Fibroblast of lung (primary cell): ENCODE measurements at regions not wholly inside any gene's neighbourhood (a gene's known extent, or its start where the extent isn't known, plus 50 kb on each side); places are given as distances from the start of the nearest gene placed in this dataset.

Experiments
- DNase-seq, 2 donors: peaks; one replicate each; pipeline versions ENCODE4 v3.0.0 to v3.0.0-alpha.2; 2010; ENCODE audit warnings: low read depth in 2 of 2
- H2AFZ ChIP-seq: 2 replicates; pipeline ENCODE4 v1.5.1; 2012; ENCODE audit warnings: low read length, control low read depth, inconsistent platforms
- H3K27ac ChIP-seq: 2 replicates; pipeline ENCODE4 v1.5.1; 2011; ENCODE audit warnings: low read length, control low read depth; ENCODE audit not compliant: insufficient read depth
- H3K27me3 ChIP-seq: 2 replicates; pipeline ENCODE4 v1.5.1; 2011; ENCODE audit warnings: mild to moderate bottlenecking, low read length; ENCODE audit not compliant: control insufficient read depth, insufficient read depth
- H3K36me3 ChIP-seq: 2 replicates; pipeline ENCODE4 v1.5.1; 2011; ENCODE audit warnings: low read length; ENCODE audit not compliant: control insufficient read depth, insufficient read depth
- H3K4me1 ChIP-seq: 2 replicates; pipeline ENCODE4 v1.5.1; 2011; ENCODE audit warnings: low read length; ENCODE audit not compliant: control insufficient read depth, insufficient read depth; ENCODE audit errors: extremely low read depth
- H3K4me2 ChIP-seq: 2 replicates; pipeline ENCODE4 v1.5.1; 2011; ENCODE audit warnings: low read length, control low read depth; ENCODE audit not compliant: insufficient read depth; ENCODE audit errors: extremely low read depth
- H3K4me3 ChIP-seq, 4 experiments: fragments of 200-600 bp in 1 of 4; sonication (generic) in 1 of 4; replicated peaks in 1 of 4; 2 replicates each; pipeline ENCODE4 v1.5.1; 2011 to 2016; ENCODE audit warnings: low read length in 4 of 4, low read depth in 3 of 4, mild to moderate bottlenecking in 3 of 4, control low read depth in 2 of 4, inconsistent platforms in 1 of 4, mixed read lengths in 1 of 4; ENCODE audit not compliant: insufficient read depth in 1 of 4; ENCODE audit errors: control extremely low read depth in 1 of 4
- H3K79me2 ChIP-seq: 2 replicates; pipeline ENCODE4 v1.5.1; 2012; ENCODE audit warnings: mild to moderate bottlenecking, low read length, inconsistent platforms; ENCODE audit not compliant: control insufficient read depth, insufficient read depth
- H3K9ac ChIP-seq: 2 replicates; pipeline ENCODE4 v1.5.1; 2011; ENCODE audit warnings: mild to moderate bottlenecking, low read length, control low read depth; ENCODE audit not compliant: insufficient read depth
- H3K9me3 ChIP-seq: 2 replicates; pipeline ENCODE4 v1.5.1; 2012; ENCODE audit warnings: low read depth, low read length; ENCODE audit not compliant: control insufficient read depth, insufficient read depth
- H4K20me1 ChIP-seq: 2 replicates; pipeline ENCODE4 v1.5.1; 2011; ENCODE audit warnings: low read length; ENCODE audit not compliant: control insufficient read depth, insufficient read depth; ENCODE audit errors: extremely low read depth
- EZH2 ChIP-seq: IDR thresholded peaks from 2 replicates; pipeline ENCODE4 v1.5.1; 2012; ENCODE audit warnings: low read length, control low read depth, mild to moderate bottlenecking; ENCODE audit errors: missing control alignments
- TF ChIP-seq, protein P1 (sequence below), 2 donors: IDR thresholded peaks in 1 of 2; conservative IDR thresholded peaks in 1 of 2; 1 replicate in 1 of 2; 2 replicates in 1 of 2; pipeline ENCODE4 v1.5.1; 2011 to 2012; ENCODE audit warnings: low read length in 2 of 2, control low read depth in 1 of 2, inconsistent platforms in 1 of 2, low read depth in 1 of 2, mild to moderate bottlenecking in 1 of 2

DNA sequence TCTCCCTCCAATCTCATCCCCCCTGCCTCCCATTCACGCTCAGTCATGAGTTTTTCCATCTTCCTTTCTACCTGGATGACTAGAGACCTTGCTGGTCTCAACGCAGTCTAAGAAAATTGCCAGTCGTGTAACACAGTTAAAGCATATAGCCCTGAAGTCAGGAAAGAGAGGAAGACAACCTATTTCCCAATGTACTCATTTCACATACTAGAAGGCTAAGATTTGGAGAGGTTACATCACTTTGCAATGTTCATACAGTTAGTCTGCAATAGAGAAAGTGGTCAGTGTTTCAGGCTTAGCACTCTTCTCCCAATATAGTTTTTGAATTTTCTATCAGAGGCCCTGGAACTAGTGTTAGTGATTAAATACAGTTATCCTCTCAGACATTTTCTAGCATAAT lies 278.6 kb downstream of the EDEM1 start:
- H2AFZ ChIP-seq, result no peak overlapping the region
- no peak overlapping the region for H3K4me2 ChIP-seq
- DNase-seq, result no peak
- H3K4me3 ChIP-seq, result no peak overlapping the region
- TF ChIP-seq, protein P1, sequence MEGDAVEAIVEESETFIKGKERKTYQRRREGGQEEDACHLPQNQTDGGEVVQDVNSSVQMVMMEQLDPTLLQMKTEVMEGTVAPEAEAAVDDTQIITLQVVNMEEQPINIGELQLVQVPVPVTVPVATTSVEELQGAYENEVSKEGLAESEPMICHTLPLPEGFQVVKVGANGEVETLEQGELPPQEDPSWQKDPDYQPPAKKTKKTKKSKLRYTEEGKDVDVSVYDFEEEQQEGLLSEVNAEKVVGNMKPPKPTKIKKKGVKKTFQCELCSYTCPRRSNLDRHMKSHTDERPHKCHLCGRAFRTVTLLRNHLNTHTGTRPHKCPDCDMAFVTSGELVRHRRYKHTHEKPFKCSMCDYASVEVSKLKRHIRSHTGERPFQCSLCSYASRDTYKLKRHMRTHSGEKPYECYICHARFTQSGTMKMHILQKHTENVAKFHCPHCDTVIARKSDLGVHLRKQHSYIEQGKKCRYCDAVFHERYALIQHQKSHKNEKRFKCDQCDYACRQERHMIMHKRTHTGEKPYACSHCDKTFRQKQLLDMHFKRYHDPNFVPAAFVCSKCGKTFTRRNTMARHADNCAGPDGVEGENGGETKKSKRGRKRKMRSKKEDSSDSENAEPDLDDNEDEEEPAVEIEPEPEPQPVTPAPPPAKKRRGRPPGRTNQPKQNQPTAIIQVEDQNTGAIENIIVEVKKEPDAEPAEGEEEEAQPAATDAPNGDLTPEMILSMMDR (conservative IDR thresholded peaks at IDR 0.05 in 1 of 2, IDR thresholded peaks at IDR 0.05 in 1 of 2; ENCODE audit: low read depth in 1 of 2, low read length in 2 of 2), result no peak
- no peak for TF ChIP-seq EZH2
- H3K9ac ChIP-seq, result no peak overlapping the region
- H3K79me2 ChIP-seq, result no peaks in the 10 kb centered on the region
- no peaks in the 10 kb centered on the region for H4K20me1 ChIP-seq
- H3K27ac ChIP-seq, result no peak overlapping the region
- no peaks in the 10 kb centered on the region for H3K27me3 ChIP-seq
- no peaks in the 10 kb centered on the region for H3K9me3 ChIP-seq
- H3K4me1 ChIP-seq, result no peaks in the 10 kb centered on the region
- no peaks in the 10 kb centered on the region for H3K36me3 ChIP-seq

DNA sequence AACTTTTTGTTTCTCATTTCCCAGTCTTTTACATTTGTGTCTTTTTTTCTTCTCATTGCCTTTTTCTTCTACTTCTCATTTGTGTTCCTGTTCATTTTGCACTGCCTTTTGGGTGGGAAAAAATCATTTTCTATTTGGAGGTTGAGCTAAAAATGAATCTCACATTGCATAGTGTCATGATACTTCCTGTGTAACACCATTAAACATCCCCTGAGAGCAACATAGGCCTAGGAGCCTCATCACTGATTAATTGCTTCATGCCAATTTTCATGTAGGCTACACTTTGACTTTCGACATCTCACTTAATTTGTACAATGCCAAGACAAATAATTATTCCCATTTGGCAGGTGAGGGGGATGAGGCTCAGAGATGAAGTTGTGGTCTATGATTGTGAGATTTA lies 279.2 kb downstream of the EDEM1 start:
- no peaks in the 10 kb centered on the region for H3K4me1 ChIP-seq
- H3K36me3 ChIP-seq, result no peaks in the 10 kb centered on the region
- H3K27me3 ChIP-seq, result no peaks in the 10 kb centered on the region
- H3K9ac ChIP-seq, result no peak overlapping the region
- H3K9me3 ChIP-seq, result no peaks in the 10 kb centered on the region
- no peak overlapping the region for H3K4me3 ChIP-seq
- no peaks in the 10 kb centered on the region for H4K20me1 ChIP-seq
- no peak overlapping the region for H3K4me2 ChIP-seq
- H3K27ac ChIP-seq, result no peak overlapping the region
- no peak overlapping the region for H2AFZ ChIP-seq
- no peaks in the 10 kb centered on the region for H3K79me2 ChIP-seq
- TF ChIP-seq EZH2, result no peak
- TF ChIP-seq, protein P1 (conservative IDR thresholded peaks at IDR 0.05 in 1 of 2, IDR thresholded peaks at IDR 0.05 in 1 of 2; ENCODE audit: low read depth in 1 of 2, low read length in 2 of 2), result no peak
- DNase-seq, result no peak

DNA sequence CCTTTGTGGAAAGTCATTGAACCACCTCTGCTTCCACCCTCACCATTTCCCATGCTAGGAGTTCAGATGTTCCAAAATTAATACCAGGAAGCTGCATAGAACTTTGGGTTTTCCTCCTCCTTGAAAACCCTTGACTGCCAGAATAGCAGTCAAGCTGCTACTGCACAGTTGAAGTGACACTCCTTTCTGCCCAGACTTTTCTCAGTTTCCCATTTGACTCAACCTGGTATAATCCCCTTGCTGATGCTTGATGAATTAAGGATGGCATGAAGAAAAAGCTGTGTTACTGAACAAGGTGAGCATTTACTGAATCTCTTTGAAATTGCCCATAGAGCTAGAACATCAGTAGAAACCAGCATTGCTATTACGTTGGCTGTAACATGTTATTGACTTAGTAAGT lies 286.0 kb downstream of the EDEM1 start:
- Histone ChIP-seq H3K79me2 (no peaks in the 10 kb centered on the region), H3K9ac (no peak overlapping the region), H2AFZ (no peak overlapping the region), H3K4me3 (no peak overlapping the region), H3K27me3 (no peaks in the 10 kb centered on the region), H3K4me1 (no peaks in the 10 kb centered on the region), H3K9me3 (no peaks in the 10 kb centered on the region), H3K27ac (no peak overlapping the region), H3K36me3 (no peaks in the 10 kb centered on the region), H4K20me1 (no peaks in the 10 kb centered on the region), H3K4me2 (no peak overlapping the region)
- TF ChIP-seq, protein P1 (conservative IDR thresholded peaks at IDR 0.05 in 1 of 2, IDR thresholded peaks at IDR 0.05 in 1 of 2; ENCODE audit: low read depth in 1 of 2, low read length in 2 of 2), result no peak
- TF ChIP-seq EZH2, result no peak
- DNase-seq, result no peak
